ENCODE measurements at regions not wholly inside any gene's neighbourhood (a gene's known extent, or its start where the extent isn't known, plus 50 kb on each side); places are given as distances from the start of the nearest gene placed in this dataset.

- TF ChIP-seq POLR2A (IDR thresholded peaks at IDR 0.05; ENCODE audit: low read depth, low read length), result no peak
- FAIRE-seq, result no peak
These were observed 163.5 kb upstream of the TLL1 start for GRCh38 chr4:165709516-165709915.

GRCh38 chr4:165709973-165710526, 163.0 kb upstream of the TLL1 start:
- no peak for FAIRE-seq
- DNase-seq (ENCODE audit: insufficient read length, low spot score), result no peak
- no peak for TF ChIP-seq POLR2A (IDR thresholded peaks at IDR 0.05; ENCODE audit: low read depth, low read length)

More at GRCh38 chr4:165709516-165709915, 163.5 kb upstream of the TLL1 start:
- DNase-seq (ENCODE audit: insufficient read length, low spot score), result no peak

GRCh38 chr4:165711436-165711835, 161.6 kb upstream of the TLL1 start:
- FAIRE-seq (no peak), DNase-seq (ENCODE audit: insufficient read length, low spot score) (no peak)
- TF ChIP-seq POLR2A (IDR thresholded peaks at IDR 0.05; ENCODE audit: low read depth, low read length), result no peak

- FAIRE-seq (no peak), DNase-seq (ENCODE audit: insufficient read length, low spot score) (no peak)
- no peak for TF ChIP-seq POLR2A (IDR thresholded peaks at IDR 0.05; ENCODE audit: low read depth, low read length)
These were observed 161.1 kb upstream of the TLL1 start for GRCh38 chr4:165711912-165712311.

GRCh38 chr4:165714650-165715049, 158.4 kb upstream of the TLL1 start:
- FAIRE-seq, result no peak
- TF ChIP-seq POLR2A (IDR thresholded peaks at IDR 0.05; ENCODE audit: low read depth, low read length), result no peak
- DNase-seq (ENCODE audit: insufficient read length, low spot score), result no peak

- no peak for TF ChIP-seq POLR2A (IDR thresholded peaks at IDR 0.05; ENCODE audit: low read depth, low read length)
- no peak for FAIRE-seq
- no peak for DNase-seq (ENCODE audit: insufficient read length, low spot score)
These were observed 157.8 kb upstream of the TLL1 start for GRCh38 chr4:165715211-165715610.

GRCh38 chr4:165715989-165716388, 157.0 kb upstream of the TLL1 start:
- no peak for DNase-seq (ENCODE audit: insufficient read length, low spot score)
- TF ChIP-seq POLR2A (IDR thresholded peaks at IDR 0.05; ENCODE audit: low read depth, low read length), result no peak
- FAIRE-seq, result no peak

- no peak for TF ChIP-seq POLR2A (IDR thresholded peaks at IDR 0.05; ENCODE audit: low read depth, low read length)
- FAIRE-seq (no peak), DNase-seq (ENCODE audit: insufficient read length, low spot score) (no peak)
These were observed 156.6 kb upstream of the TLL1 start for GRCh38 chr4:165716472-165716871.

GRCh38 chr4:165718660-165719059, 154.4 kb upstream of the TLL1 start:
- no peak for TF ChIP-seq POLR2A (IDR thresholded peaks at IDR 0.05; ENCODE audit: low read depth, low read length)
- FAIRE-seq (no peak), DNase-seq (ENCODE audit: insufficient read length, low spot score) (no peak)

GRCh38 chr4:165720411-165721082, 152.5 kb upstream of the TLL1 start:
- FAIRE-seq (no peak), DNase-seq (ENCODE audit: insufficient read length, low spot score) (no peak)
- TF ChIP-seq POLR2A (IDR thresholded peaks at IDR 0.05; ENCODE audit: low read depth, low read length), result no peak

- no peak for DNase-seq (ENCODE audit: insufficient read length, low spot score)
- no peak for TF ChIP-seq POLR2A (IDR thresholded peaks at IDR 0.05; ENCODE audit: low read depth, low read length)
- FAIRE-seq, result no peak
These were observed 151.2 kb upstream of the TLL1 start for GRCh38 chr4:165721815-165722214.

GRCh38 chr4:165723051-165723795, 149.8 kb upstream of the TLL1 start:
- FAIRE-seq (no peak), DNase-seq (ENCODE audit: insufficient read length, low spot score) (no peak)
- no peak for TF ChIP-seq POLR2A (IDR thresholded peaks at IDR 0.05; ENCODE audit: low read depth, low read length)

- TF ChIP-seq POLR2A (IDR thresholded peaks at IDR 0.05; ENCODE audit: low read depth, low read length), result no peak
- FAIRE-seq, result no peak
- no peak for DNase-seq (ENCODE audit: insufficient read length, low spot score)
These were observed 148.3 kb upstream of the TLL1 start for GRCh38 chr4:165724786-165725185.

GRCh38 chr4:165725352-165725751, 147.7 kb upstream of the TLL1 start:
- TF ChIP-seq POLR2A (IDR thresholded peaks at IDR 0.05; ENCODE audit: low read depth, low read length), result no peak
- no peak for DNase-seq (ENCODE audit: insufficient read length, low spot score)
- FAIRE-seq, result no peak

GRCh38 chr4:165726831-165727230, 146.2 kb upstream of the TLL1 start:
- no peak for TF ChIP-seq POLR2A (IDR thresholded peaks at IDR 0.05; ENCODE audit: low read depth, low read length)
- DNase-seq (ENCODE audit: insufficient read length, low spot score) (no peak), FAIRE-seq (peak; percentile 61)
